Neural crest cell (in vitro differentiated cells): ENCODE measurements at regions not wholly inside any gene's neighbourhood (a gene's known extent, or its start where the extent isn't known, plus 50 kb on each side); places are given as distances from the start of the nearest gene placed in this dataset.
A peak's percentile ranks its signal among the peaks of the same experiment; 100 is the strongest.
"Not testable (repeated sequence)": the region's sequence is repeated elsewhere in the genome, so short reads cannot be mapped to it uniquely, and the experiment has no call there.

Experiments
- DNase-seq: peaks from one replicate; pipeline ENCODE4 v3.0.0; 2021; ENCODE audit warnings: low read depth, mixed read lengths, low spot score
- H3K27ac Mint-ChIP-seq: one replicate; pipeline ENCODE4 v1.8.0; 2021; ENCODE audit warnings: mild to moderate bottlenecking, mixed read lengths; ENCODE audit not compliant: unreplicated experiment
- H3K27me3 Mint-ChIP-seq: 2 replicates; pipeline ENCODE4 v1.8.0; 2021; ENCODE audit warnings: low read depth, mild to moderate bottlenecking, mixed read lengths
- H3K36me3 Mint-ChIP-seq: 2 replicates; pipeline ENCODE4 v1.8.0; 2021; ENCODE audit warnings: low read depth, mild to moderate bottlenecking, mixed read lengths
- H3K4me1 Mint-ChIP-seq: 2 replicates; pipeline ENCODE4 v1.8.0; 2021; ENCODE audit warnings: mixed read lengths
- H3K4me3 Mint-ChIP-seq: one replicate; pipeline ENCODE4 v1.8.0; 2021; ENCODE audit warnings: mild to moderate bottlenecking, mixed read lengths
- H3K9me3 Mint-ChIP-seq: 2 replicates; pipeline ENCODE4 v1.8.0; 2021; ENCODE audit warnings: mixed read lengths
- CTCF ChIP-seq: fragments of 200-600 bp; sonication (generic); conservative IDR thresholded peaks from 2 replicates; pipeline ENCODE4 v1.5.0; 2021; ENCODE audit warnings: antibody characterized with exemption, mild to moderate bottlenecking

GRCh38 chr10:114719311-114719710 is 61.2 kb upstream of the ABLIM1 start:
- no peaks in the 10 kb centered on the region for H3K36me3 Mint-ChIP-seq
- H3K27ac Mint-ChIP-seq: no peak overlapping the region
- no peak for TF ChIP-seq CTCF
- no peaks in the 10 kb centered on the region for H3K9me3 Mint-ChIP-seq
- H3K27me3 Mint-ChIP-seq: no peaks in the 10 kb centered on the region
- peaks cover 14% of the 10 kb centered on the region for H3K4me1 Mint-ChIP-seq
- no peak for DNase-seq
- H3K4me3 Mint-ChIP-seq: no peak overlapping the region

GRCh38 chr10:114720023-114720422 is 61.9 kb upstream of the ABLIM1 start:
- H3K36me3 Mint-ChIP-seq, H3K4me3 Mint-ChIP-seq, H3K27me3 Mint-ChIP-seq, DNase-seq, H3K9me3 Mint-ChIP-seq: not testable (repeated sequence)
- Mint-ChIP-seq H3K27ac (peak overlapping the region; percentile 24), H3K4me1 (peaks cover 11% of the 10 kb centered on the region)

GRCh38 chr10:114720685-114721278 is 62.7 kb upstream of the ABLIM1 start:
- no peak for DNase-seq
- H3K27me3 Mint-ChIP-seq: no peaks in the 10 kb centered on the region

GRCh38 chr10:114722136-114722535 is 64.1 kb upstream of the ABLIM1 start:
- not testable (repeated sequence) for H3K27me3 Mint-ChIP-seq, H3K27ac Mint-ChIP-seq, DNase-seq, H3K4me1 Mint-ChIP-seq, H3K36me3 Mint-ChIP-seq, H3K4me3 Mint-ChIP-seq, H3K9me3 Mint-ChIP-seq

More at GRCh38 chr10:114720685-114721278, 62.7 kb upstream of the ABLIM1 start:
- Mint-ChIP-seq H3K36me3 (no peaks in the 10 kb centered on the region), H3K9me3 (no peaks in the 10 kb centered on the region), H3K4me1 (peaks cover 6% of the 10 kb centered on the region), H3K4me3 (no peak overlapping the region), H3K27ac (no peak overlapping the region)
- no peak for TF ChIP-seq CTCF

GRCh38 chr10:114723361-114723760 is 65.3 kb upstream of the ABLIM1 start:
- no peak overlapping the region for H3K27ac Mint-ChIP-seq
- H3K4me3 Mint-ChIP-seq: no peak overlapping the region
- H3K36me3 Mint-ChIP-seq: no peaks in the 10 kb centered on the region
- no peak for TF ChIP-seq CTCF
- DNase-seq: no peak
- H3K9me3 Mint-ChIP-seq: peaks cover 3% of the 10 kb centered on the region
- no peaks in the 10 kb centered on the region for H3K27me3 Mint-ChIP-seq
- H3K4me1 Mint-ChIP-seq: peaks cover 2% of the 10 kb centered on the region

GRCh38 chr10:114723991-114724715 is 66.1 kb upstream of the ABLIM1 start:
- Mint-ChIP-seq H3K27ac (no peak overlapping the region), H3K4me3 (no peak overlapping the region), H3K9me3 (peaks cover 3% of the 10 kb centered on the region), H3K4me1 (no peaks in the 10 kb centered on the region), H3K27me3 (no peaks in the 10 kb centered on the region), H3K36me3 (no peaks in the 10 kb centered on the region)
- DNase-seq: no peak
- no peak for TF ChIP-seq CTCF
